H1 (cell line): ENCODE measurements at regions not wholly inside any gene's neighbourhood (a gene's known extent, or its start where the extent isn't known, plus 50 kb on each side); places are given as distances from the start of the nearest gene placed in this dataset.

Experiments
- CTCF ChIA-PET: fragments of 300-600 bp; sonication (Branson Sonifier 250); formaldehyde crosslinking; loops from one replicate; lab custom pipeline; 2021; ENCODE audit not compliant: partially characterized antibody; lab: Charles Lee
- POLR2A ChIA-PET: fragments of 300-600 bp; sonication (Branson Sonifier 250); formaldehyde crosslinking; loops from one replicate; lab custom pipeline; 2021; ENCODE audit warnings: inconsistent platforms; ENCODE audit not compliant: partially characterized antibody; lab: Charles Lee
- DNase-seq, 2 experiments: peaks; one replicate each; pipeline versions ENCODE4 v3.0.0 to v3.0.0-alpha.2; 2010 to 2022; ENCODE audit warnings: low spot score in 2 of 2, low read depth in 1 of 2, mixed read lengths in 1 of 2
- FAIRE-seq: peaks from 2 replicates; lab custom pipeline; 2011; peaks lifted over from hg19 to GRCh38; lab: Jason Lieb, UNC
- H2AFZ ChIP-seq: 2 replicates; pipeline ENCODE4 v1.8.1; 2012; ENCODE audit warnings: low read length, inconsistent platforms
- H2AK5ac ChIP-seq: 2 replicates; pipeline ENCODE4 v1.6.1; 2013; ENCODE audit warnings: low read depth, low read length
- H2BK120ac ChIP-seq: replicated peaks from 2 replicates; pipeline ENCODE3; 2013; ENCODE audit warnings: low read depth, low read length, inconsistent platforms
- H2BK12ac ChIP-seq: 2 replicates; pipeline ENCODE4 v1.6.1; 2013; ENCODE audit warnings: low read depth, low read length
- H2BK15ac ChIP-seq: 2 replicates; pipeline ENCODE4 v1.6.1; 2013; ENCODE audit warnings: low read length
- H2BK20ac ChIP-seq: 2 replicates; pipeline ENCODE4 v1.6.1; 2013; ENCODE audit warnings: low read length
- H2BK5ac ChIP-seq: 2 replicates; pipeline ENCODE4 v1.6.1; 2013; ENCODE audit warnings: low read depth, low read length
- H3K14ac ChIP-seq: 2 replicates; pipeline ENCODE4 v1.6.1; 2013; ENCODE audit warnings: inconsistent platforms; ENCODE audit not compliant: insufficient read length
- H3K18ac ChIP-seq: 2 replicates; pipeline ENCODE4 v1.6.1; 2013; ENCODE audit warnings: low read length; ENCODE audit errors: extremely low read depth
- H3K23ac ChIP-seq: 2 replicates; pipeline ENCODE4 v1.6.1; 2013; ENCODE audit warnings: inconsistent platforms; ENCODE audit not compliant: insufficient read length
- H3K23me2 ChIP-seq: 2 replicates; pipeline ENCODE4 v1.6.1; 2013; ENCODE audit warnings: low read depth, low read length
- H3K27ac ChIP-seq: 2 replicates; pipeline ENCODE4 v1.6.1; 2011; ENCODE audit warnings: low read depth, low read length, inconsistent platforms
- H3K27me3 ChIP-seq, 4 experiments: replicated peaks in 1 of 4; 1 replicate in 1 of 4; 2 replicates in 3 of 4; pipeline versions ENCODE4 v1.6.1 to v1.8.1; 2011 to 2013; ENCODE audit warnings: low read length in 3 of 4, mild to moderate bottlenecking in 3 of 4, inconsistent platforms in 2 of 4, mixed read lengths in 2 of 4, moderate library complexity in 1 of 4; ENCODE audit not compliant: control insufficient read depth in 3 of 4, insufficient read depth in 3 of 4; ENCODE audit errors: extremely low read depth in 1 of 4
- H3K36me3 ChIP-seq, 4 experiments: 2 replicates each; pipeline versions ENCODE4 v1.6.1 to v1.8.1; 2011 to 2013; ENCODE audit warnings: mild to moderate bottlenecking in 4 of 4, low read length in 3 of 4, moderate library complexity in 2 of 4, control low read depth in 1 of 4, inconsistent platforms in 1 of 4; ENCODE audit not compliant: insufficient read depth in 4 of 4, control insufficient read depth in 2 of 4
- H3K4ac ChIP-seq: replicated peaks from 2 replicates; pipeline ENCODE3; 2013; ENCODE audit warnings: low read length, low read depth, mixed read lengths, inconsistent platforms; ENCODE audit not compliant: insufficient read length
- H3K4me1 ChIP-seq, 4 experiments: replicated peaks in 1 of 4; 1 replicate in 1 of 4; 2 replicates in 3 of 4; pipeline versions ENCODE4 v1.6.1 to v1.8.1; 2011 to 2013; ENCODE audit warnings: low read length in 3 of 4, inconsistent platforms in 2 of 4, mixed read lengths in 1 of 4; ENCODE audit not compliant: insufficient read depth in 4 of 4, control insufficient read depth in 3 of 4
- H3K4me2 ChIP-seq, 2 experiments: 2 replicates each; pipeline versions ENCODE4 v1.6.1 to v1.8.1; 2011 to 2013; ENCODE audit warnings: low read depth in 2 of 2, low read length in 2 of 2, control low read depth in 1 of 2, inconsistent platforms in 1 of 2, mild to moderate bottlenecking in 1 of 2; ENCODE audit not compliant: insufficient read depth in 1 of 2
- H3K4me3 ChIP-seq, 4 experiments: fragments of 200-600, 300-600 bp in 1 of 4; sonication (generic), shearing (Covaris generic), sonication (Bioruptor Twin) in 1 of 4; 2 replicates each; pipeline versions ENCODE4 v1.5.1 to v1.8.1; 2011 to 2016; ENCODE audit warnings: low read length in 4 of 4, low read depth in 3 of 4, control low read depth in 2 of 4, inconsistent platforms in 2 of 4, mild to moderate bottlenecking in 2 of 4, mixed read lengths in 1 of 4, moderate library complexity in 1 of 4; ENCODE audit not compliant: insufficient read depth in 2 of 4; ENCODE audit errors: extremely low read depth in 1 of 4
- H3K56ac ChIP-seq: replicated peaks from 2 replicates; pipeline ENCODE3; 2013; ENCODE audit warnings: low read depth, mild to moderate bottlenecking, mixed read lengths, low read length, inconsistent platforms; ENCODE audit not compliant: insufficient read length
- H3K79me1 ChIP-seq: 2 replicates; pipeline ENCODE4 v1.6.1; 2013; ENCODE audit warnings: low read depth, low read length, control low read depth
- H3K79me2 ChIP-seq, 2 experiments: 2 replicates each; pipeline versions ENCODE4 v1.6.1 to v1.8.1; 2012 to 2013; ENCODE audit warnings: low read length in 2 of 2, mild to moderate bottlenecking in 2 of 2, inconsistent platforms in 1 of 2; ENCODE audit not compliant: insufficient read depth in 2 of 2, control insufficient read depth in 1 of 2
- H3K9ac ChIP-seq, 4 experiments: replicated peaks in 1 of 4; 1 replicate in 1 of 4; 2 replicates in 3 of 4; pipeline versions ENCODE4 v1.6.1 to v1.8.1; 2011 to 2013; ENCODE audit warnings: low read depth in 3 of 4, low read length in 3 of 4, control low read depth in 2 of 4, mild to moderate bottlenecking in 2 of 4, moderate library complexity in 2 of 4, inconsistent platforms in 1 of 4; ENCODE audit errors: extremely low read depth in 1 of 4
- H3K9me3 ChIP-seq, 2 experiments: 2 replicates each; pipeline versions ENCODE4 v1.6.1 to v1.8.1; 2012 to 2013; ENCODE audit warnings: mild to moderate bottlenecking in 2 of 2, moderate library complexity in 2 of 2, control low read depth in 1 of 2, inconsistent platforms in 1 of 2, low read depth in 1 of 2, low read length in 1 of 2, mixed read lengths in 1 of 2; ENCODE audit not compliant: insufficient read depth in 2 of 2
- H4K20me1 ChIP-seq, 2 experiments: replicated peaks in 1 of 2; 2 replicates each; pipeline versions ENCODE3 to v1.8.1; 2011 to 2013; ENCODE audit warnings: inconsistent platforms in 2 of 2, low read length in 2 of 2, mild to moderate bottlenecking in 1 of 2; ENCODE audit not compliant: insufficient read depth in 2 of 2, control insufficient read depth in 1 of 2
- H4K5ac ChIP-seq: 2 replicates; pipeline ENCODE4 v1.6.1; 2013; ENCODE audit warnings: low read length, low read depth, mixed read lengths, inconsistent platforms; ENCODE audit not compliant: insufficient read length
- H4K8ac ChIP-seq: 2 replicates; pipeline ENCODE4 v1.8.0; 2013; ENCODE audit warnings: mild to moderate bottlenecking, moderate library complexity, low read length, inconsistent platforms; ENCODE audit not compliant: insufficient read depth; ENCODE audit errors: extremely low read depth
- H4K91ac ChIP-seq: replicated peaks from 2 replicates; pipeline ENCODE3; 2013; ENCODE audit warnings: low read length, mixed read lengths, inconsistent platforms; ENCODE audit not compliant: insufficient read length
- RFX5 ChIP-seq: IDR thresholded peaks from 2 replicates; pipeline ENCODE4 v1.6.1; 2011; ENCODE audit warnings: low read depth, low read length, improper control_type of control experiment, borderline replicate concordance
- RNF2 ChIP-seq: fragments of 200-900, 300-1000 bp; sonication (generic); IDR thresholded peaks from 2 replicates; pipeline ENCODE4 v1.7.1; 2016; ENCODE audit warnings: borderline replicate concordance, low read depth, mild to moderate bottlenecking, antibody characterized with exemption, low read length; ENCODE audit not compliant: poor library complexity, severe bottlenecking; ENCODE audit errors: missing control alignments
- TAF7 ChIP-seq: optimal IDR thresholded peaks from 2 replicates; pipeline ENCODE3; 2011; ENCODE audit warnings: low read depth, mild to moderate bottlenecking, inconsistent platforms, low read length, moderate library complexity, borderline replicate concordance
- WGBS, 2 experiments: shearing (Covaris generic) in 1 of 2; methylation state at CpG; one replicate each; pipeline versions ENCODE4 v1.1.6 to v1.1.7; 2013 to 2015; ENCODE audit warnings: low lambda C conversion rate in 2 of 2, mixed read lengths in 2 of 2, inconsistent platforms in 1 of 2, low coverage in 1 of 2, missing lambda C conversion rate in 1 of 2; ENCODE audit not compliant: insufficient replicate concordance in 2 of 2, insufficient coverage in 1 of 2, insufficient read length in 1 of 2; ENCODE audit errors: extremely low coverage in 1 of 2, missing lambda C conversion rate in 1 of 2; 5-methylcytosine and 5-hydroxymethylcytosine counted together
- TF ChIP-seq, protein P1 (sequence below): IDR thresholded peaks from 2 replicates; pipeline ENCODE4 v1.6.1; 2011; ENCODE audit warnings: low read length, improper control_type of control experiment

DNA sequence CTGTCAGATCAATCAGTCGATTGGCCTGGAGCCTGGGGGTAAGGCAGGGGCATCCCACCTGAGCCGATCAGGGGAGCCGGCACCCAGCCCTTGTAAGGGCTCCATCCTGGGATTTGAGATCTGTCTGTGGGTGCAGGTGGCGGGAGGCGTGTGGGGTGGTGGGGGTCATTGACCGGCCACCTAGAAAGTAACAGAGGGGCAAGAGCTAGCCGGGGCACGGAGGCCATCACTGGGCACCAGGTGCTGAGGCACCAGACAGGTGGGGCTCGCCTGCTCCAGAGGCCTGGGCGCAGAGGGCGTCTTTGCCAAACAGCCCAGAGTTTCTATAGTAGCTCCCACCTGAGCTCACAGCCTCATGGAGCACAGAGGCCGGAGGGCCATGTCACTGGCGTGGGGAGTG is 55.5 kb upstream of the ADGRA1 start:
- Histone ChIP-seq H3K14ac (no peak overlapping the region), H3K18ac (no peak overlapping the region), H3K79me1 (no peaks in the 10 kb centered on the region), H2BK120ac (no peak overlapping the region), H3K36me3 (no peaks in the 10 kb centered on the region), H3K27me3 (peaks cover 0 to 7% (median 2%) of the 10 kb centered on the region in 4 experiments; a peak in 4 of 7 replicates), H3K4me1 (peaks cover 0 to 2% (median 0%) of the 10 kb centered on the region in 4 experiments; a peak in 1 of 7 replicates), H3K79me2 (no peaks in the 10 kb centered on the region), H3K9ac (no peak overlapping the region), H4K8ac (no peak overlapping the region; the same call in 1 of the 2 replicates), H3K23ac (no peak overlapping the region), H3K27ac (no peak overlapping the region), H2BK20ac (no peak overlapping the region), H3K4me2 (no peak overlapping the region), H3K9me3 (no peaks in the 10 kb centered on the region; a peak in 1 of 4 replicates), H2AFZ (no peak overlapping the region), H2BK15ac (no peak overlapping the region), H4K5ac (no peak overlapping the region), H3K4ac (no peak overlapping the region), H3K23me2 (peaks cover 5% of the 10 kb centered on the region; the same call in 1 of the 2 replicates), H4K91ac (no peak overlapping the region), H3K4me3 (no peak overlapping the region), H2AK5ac (no peak overlapping the region), H2BK12ac (no peak overlapping the region), H4K20me1 (peaks cover 0 to 2% of the 10 kb centered on the region in 2 experiments), H3K56ac (no peak overlapping the region), H2BK5ac (no peak overlapping the region; the same call in 1 of the 2 replicates)
- ChIA-PET POLR2A (no interaction called here), CTCF (interaction anchor here (0.7 to 1.6 kb wide), 5 partner anchors 10 to 94 kb away, joined by 3 to 4 read pairs (median 3); no protein-coding TSS in a partner anchor)
- DNase-seq, result no peak
- 91% methylated on average over 13 of the region's 13 CpGs; no CpG with 5 or more reads in 1 of the 2 experiments for WGBS, 2 experiments
- FAIRE-seq, result no peak
- TF ChIP-seq RNF2, result no peak
- TF ChIP-seq TAF7, result no peak
- TF ChIP-seq RFX5, result no peak
- TF ChIP-seq, protein P1, sequence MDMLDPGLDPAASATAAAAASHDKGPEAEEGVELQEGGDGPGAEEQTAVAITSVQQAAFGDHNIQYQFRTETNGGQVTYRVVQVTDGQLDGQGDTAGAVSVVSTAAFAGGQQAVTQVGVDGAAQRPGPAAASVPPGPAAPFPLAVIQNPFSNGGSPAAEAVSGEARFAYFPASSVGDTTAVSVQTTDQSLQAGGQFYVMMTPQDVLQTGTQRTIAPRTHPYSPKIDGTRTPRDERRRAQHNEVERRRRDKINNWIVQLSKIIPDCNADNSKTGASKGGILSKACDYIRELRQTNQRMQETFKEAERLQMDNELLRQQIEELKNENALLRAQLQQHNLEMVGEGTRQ, result no peak
